Keratinocyte (primary cell): ENCODE measurements at regions not wholly inside any gene's neighbourhood (a gene's known extent, or its start where the extent isn't known, plus 50 kb on each side); places are given as distances from the start of the nearest gene placed in this dataset.

ENCODE experiments used
- DNase-seq: peaks from one replicate; pipeline ENCODE4 v3.0.0-alpha.2; 2011; ENCODE audit warnings: low read depth, missing footprints, low spot score
- FAIRE-seq: peaks from 2 replicates; lab custom pipeline; 2011; peaks lifted over from hg19 to GRCh38; lab: Jason Lieb, UNC
- H2AFZ ChIP-seq: 2 replicates; pipeline ENCODE4 v1.6.0; 2012; ENCODE audit warnings: low read length, control low read depth, inconsistent platforms; ENCODE audit not compliant: control insufficient read depth
- H3K27ac ChIP-seq: 2 replicates; pipeline ENCODE4 v1.5.1; 2011; ENCODE audit warnings: low read length; ENCODE audit not compliant: control insufficient read depth, insufficient read depth
- H3K27me3 ChIP-seq: 3 replicates; pipeline ENCODE4 v1.6.0; 2011; ENCODE audit warnings: low read length; ENCODE audit not compliant: control insufficient read depth, insufficient read depth; ENCODE audit errors: extremely low read depth
- H3K36me3 ChIP-seq, 2 experiments: 2 replicates in 1 of 2; 3 replicates in 1 of 2; pipeline ENCODE4 v1.5.1; 2011; ENCODE audit warnings: low read length in 2 of 2, mild to moderate bottlenecking in 1 of 2; ENCODE audit not compliant: control insufficient read depth in 2 of 2, insufficient read depth in 2 of 2; ENCODE audit errors: extremely low read depth in 1 of 2
- H3K4me1 ChIP-seq: 3 replicates; pipeline ENCODE4 v1.5.1; 2011; ENCODE audit warnings: low read length; ENCODE audit not compliant: control insufficient read depth, insufficient read depth; ENCODE audit errors: extremely low read depth
- H3K4me2 ChIP-seq: 3 replicates; pipeline ENCODE4 v1.6.0; 2011; ENCODE audit warnings: low read depth, low read length; ENCODE audit not compliant: control insufficient read depth, insufficient read depth; ENCODE audit errors: extremely low read depth
- H3K4me3 ChIP-seq, 3 experiments: fragments of 200-600 bp in 1 of 3; sonication (generic) in 1 of 3; 2 replicates in 2 of 3; 3 replicates in 1 of 3; pipeline ENCODE4 v1.5.1; 2011 to 2016; ENCODE audit warnings: low read length in 3 of 3, mild to moderate bottlenecking in 3 of 3, control low read depth in 2 of 3, inconsistent platforms in 1 of 3, low read depth in 1 of 3, mixed read lengths in 1 of 3, mixed run types in 1 of 3, moderate library complexity in 1 of 3; ENCODE audit not compliant: control insufficient read depth in 2 of 3, insufficient read depth in 2 of 3; ENCODE audit errors: extremely low read depth in 1 of 3
- H3K79me2 ChIP-seq: 2 replicates; pipeline ENCODE4 v1.6.0; 2012; ENCODE audit warnings: low read length; ENCODE audit not compliant: control insufficient read depth, insufficient read depth
- H3K9ac ChIP-seq: 3 replicates; pipeline ENCODE4 v1.6.0; 2011; ENCODE audit warnings: low read length; ENCODE audit not compliant: control insufficient read depth, insufficient read depth; ENCODE audit errors: extremely low read depth
- H3K9me1 ChIP-seq: 3 replicates; pipeline ENCODE4 v1.6.0; 2011; ENCODE audit warnings: low read length; ENCODE audit not compliant: control insufficient read depth, insufficient read depth; ENCODE audit errors: extremely low read depth
- H3K9me3 ChIP-seq: 2 replicates; pipeline ENCODE4 v1.5.1; 2012; ENCODE audit warnings: low read depth, low read length; ENCODE audit not compliant: control insufficient read depth
- H4K20me1 ChIP-seq: 3 replicates; pipeline ENCODE4 v1.6.0; 2011; ENCODE audit warnings: low read length; ENCODE audit not compliant: control insufficient read depth, insufficient read depth; ENCODE audit errors: extremely low read depth
- CTCF ChIP-seq, 3 experiments: IDR thresholded peaks in 1 of 3; conservative IDR thresholded peaks in 1 of 3; optimal IDR thresholded peaks in 1 of 3; 2 replicates in 2 of 3; 3 replicates in 1 of 3; pipeline versions ENCODE3 to v1.5.1; 2011; ENCODE audit warnings: low read length in 3 of 3, mild to moderate bottlenecking in 3 of 3, moderate library complexity in 2 of 3, control low read depth in 1 of 3, inconsistent platforms in 1 of 3; ENCODE audit not compliant: insufficient read depth in 2 of 3; ENCODE audit errors: extremely low read depth in 1 of 3
- EZH2 ChIP-seq: IDR thresholded peaks from one replicate; pipeline ENCODE4 v1.6.1; 2012; ENCODE audit warnings: inconsistent platforms, mild to moderate bottlenecking, low read length, moderate library complexity
- dilution Hi-C: fragments of 300-500 bp; cut with MboI; formaldehyde crosslinking; loops from one replicate; pipeline ENCODE4 v1.7.0; 2020; ENCODE audit warnings: low sequenced_read_pairs; ENCODE audit not compliant: extremely low pct_ligation_motif_present

GRCh38 chr18:75643083-75643482 is 215.6 kb upstream of the SMIM21 start:
- Histone ChIP-seq H2AFZ (no peak overlapping the region), H3K9me1 (no peaks in the 10 kb centered on the region), H3K4me1 (no peaks in the 10 kb centered on the region), H3K9me3 (peaks cover 11% of the 10 kb centered on the region), H3K79me2 (no peaks in the 10 kb centered on the region), H3K4me3 (no peak overlapping the region), H3K9ac (no peak overlapping the region), H3K36me3 (no peaks in the 10 kb centered on the region), H4K20me1 (no peaks in the 10 kb centered on the region), H3K27ac (no peak overlapping the region), H3K4me2 (no peak overlapping the region), H3K27me3 (no peaks in the 10 kb centered on the region)
- TF ChIP-seq CTCF (optimal IDR thresholded peaks at IDR 0.05 in 1 of 3, IDR thresholded peaks at IDR 0.05 in 1 of 3, conservative IDR thresholded peaks at IDR 0.05 in 1 of 3; ENCODE audit: extremely low read depth in 1 of 3, insufficient read depth in 2 of 3, low read length in 3 of 3) (no peak), EZH2 (no peak)
- dilution Hi-C loops, result no loop called here
- no peak for FAIRE-seq
- no peak for DNase-seq

GRCh38 chr18:75639472-75639831 is 211.9 kb upstream of the SMIM21 start:
- Histone ChIP-seq H3K9me1 (no peaks in the 10 kb centered on the region), H2AFZ (no peak overlapping the region), H4K20me1 (no peaks in the 10 kb centered on the region), H3K36me3 (no peaks in the 10 kb centered on the region), H3K79me2 (no peaks in the 10 kb centered on the region), H3K27ac (no peak overlapping the region), H3K4me3 (no peak overlapping the region), H3K27me3 (no peaks in the 10 kb centered on the region), H3K4me1 (no peaks in the 10 kb centered on the region), H3K4me2 (no peak overlapping the region), H3K9me3 (peaks cover 13% of the 10 kb centered on the region), H3K9ac (no peak overlapping the region)
- TF ChIP-seq EZH2, result no peak
- no peak for TF ChIP-seq CTCF (optimal IDR thresholded peaks at IDR 0.05 in 1 of 3, IDR thresholded peaks at IDR 0.05 in 1 of 3, conservative IDR thresholded peaks at IDR 0.05 in 1 of 3; ENCODE audit: extremely low read depth in 1 of 3, insufficient read depth in 2 of 3, low read length in 3 of 3)
- FAIRE-seq, result no peak
- dilution Hi-C loops, result no loop called here
- no peak for DNase-seq
